ENCODE measurements at regions not wholly inside any gene's neighbourhood (a gene's known extent, or its start where the extent isn't known, plus 50 kb on each side); places are given as distances from the start of the nearest gene placed in this dataset.
A peak's percentile ranks its signal among the peaks of the same experiment; 100 is the strongest.

DNA sequence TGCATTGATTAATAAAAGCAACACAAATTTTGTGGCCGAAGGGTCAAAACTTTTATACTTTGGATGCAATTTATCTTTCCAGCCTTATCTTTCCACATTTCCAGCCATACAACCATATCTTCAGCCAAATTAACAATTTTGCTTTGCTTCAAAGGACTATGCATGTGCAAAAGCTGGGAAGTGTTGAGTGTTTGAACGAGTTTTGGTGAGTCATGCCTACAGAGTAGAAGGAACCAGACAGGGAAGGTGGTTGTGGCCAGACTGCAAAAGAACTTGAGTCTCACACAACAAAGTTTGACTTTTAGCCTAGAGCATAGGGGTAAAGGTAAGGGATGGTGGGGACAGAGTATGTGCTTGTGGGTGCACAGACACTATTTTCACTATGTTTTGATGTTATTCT lies 53.0 kb upstream of the GABRA2 start:
- no peak overlapping the region for H2AFZ ChIP-seq (ENCODE audit: low read length)
- BruUV-seq (replicated peaks), result no TSS peak
- intact Hi-C loops (cut with micrococcal nuclease), result no loop called here
- ATAC-seq (no peak), DNase-seq (peak; percentile 2)
- no peak overlapping the region for H3K9ac ChIP-seq (ENCODE audit: low read length)
- H3K4me2 ChIP-seq (ENCODE audit: low read length), result no peak overlapping the region
- ChIA-PET CTCF (no interaction called here), POLR2A (ENCODE audit: unreplicated experiment) (no interaction called here)
- H4K20me1 ChIP-seq (ENCODE audit: low read length), result no peaks in the 10 kb centered on the region
- H3K27ac ChIP-seq (ENCODE audit: low read length), result no peak overlapping the region
- no peaks in the 10 kb centered on the region for H3K9me3 ChIP-seq (ENCODE audit: low read length)
- no peaks in the 10 kb centered on the region for H3F3A ChIP-seq (ENCODE audit: low read length, unreplicated experiment)
- H3K9me2 ChIP-seq (replicated peaks; ENCODE audit: low read length), result no peaks in the 10 kb centered on the region
- no peak overlapping the region for H3K4me3 ChIP-seq (ENCODE audit: low read length)
- TF ChIP-seq EZH2phosphoT487 (IDR thresholded peaks at IDR 0.05; ENCODE audit: borderline replicate concordance, low read length) (no peak), EZH2 (IDR thresholded peaks at IDR 0.05; ENCODE audit: low read length, unreplicated experiment) (no peak)
- TF ChIP-seq, protein P1, sequence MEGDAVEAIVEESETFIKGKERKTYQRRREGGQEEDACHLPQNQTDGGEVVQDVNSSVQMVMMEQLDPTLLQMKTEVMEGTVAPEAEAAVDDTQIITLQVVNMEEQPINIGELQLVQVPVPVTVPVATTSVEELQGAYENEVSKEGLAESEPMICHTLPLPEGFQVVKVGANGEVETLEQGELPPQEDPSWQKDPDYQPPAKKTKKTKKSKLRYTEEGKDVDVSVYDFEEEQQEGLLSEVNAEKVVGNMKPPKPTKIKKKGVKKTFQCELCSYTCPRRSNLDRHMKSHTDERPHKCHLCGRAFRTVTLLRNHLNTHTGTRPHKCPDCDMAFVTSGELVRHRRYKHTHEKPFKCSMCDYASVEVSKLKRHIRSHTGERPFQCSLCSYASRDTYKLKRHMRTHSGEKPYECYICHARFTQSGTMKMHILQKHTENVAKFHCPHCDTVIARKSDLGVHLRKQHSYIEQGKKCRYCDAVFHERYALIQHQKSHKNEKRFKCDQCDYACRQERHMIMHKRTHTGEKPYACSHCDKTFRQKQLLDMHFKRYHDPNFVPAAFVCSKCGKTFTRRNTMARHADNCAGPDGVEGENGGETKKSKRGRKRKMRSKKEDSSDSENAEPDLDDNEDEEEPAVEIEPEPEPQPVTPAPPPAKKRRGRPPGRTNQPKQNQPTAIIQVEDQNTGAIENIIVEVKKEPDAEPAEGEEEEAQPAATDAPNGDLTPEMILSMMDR (conservative IDR thresholded peaks at IDR 0.05; ENCODE audit: low read depth, low read length), result no peak
- H3K36me3 ChIP-seq (ENCODE audit: low read depth, low read length), result no peaks in the 10 kb centered on the region
- H3K79me2 ChIP-seq (ENCODE audit: low read length), result no peaks in the 10 kb centered on the region
- H3K4me1 ChIP-seq (ENCODE audit: insufficient read depth, low read length), result no peaks in the 10 kb centered on the region
- H3K27me3 ChIP-seq (ENCODE audit: low read length), result no peaks in the 10 kb centered on the region

DNA sequence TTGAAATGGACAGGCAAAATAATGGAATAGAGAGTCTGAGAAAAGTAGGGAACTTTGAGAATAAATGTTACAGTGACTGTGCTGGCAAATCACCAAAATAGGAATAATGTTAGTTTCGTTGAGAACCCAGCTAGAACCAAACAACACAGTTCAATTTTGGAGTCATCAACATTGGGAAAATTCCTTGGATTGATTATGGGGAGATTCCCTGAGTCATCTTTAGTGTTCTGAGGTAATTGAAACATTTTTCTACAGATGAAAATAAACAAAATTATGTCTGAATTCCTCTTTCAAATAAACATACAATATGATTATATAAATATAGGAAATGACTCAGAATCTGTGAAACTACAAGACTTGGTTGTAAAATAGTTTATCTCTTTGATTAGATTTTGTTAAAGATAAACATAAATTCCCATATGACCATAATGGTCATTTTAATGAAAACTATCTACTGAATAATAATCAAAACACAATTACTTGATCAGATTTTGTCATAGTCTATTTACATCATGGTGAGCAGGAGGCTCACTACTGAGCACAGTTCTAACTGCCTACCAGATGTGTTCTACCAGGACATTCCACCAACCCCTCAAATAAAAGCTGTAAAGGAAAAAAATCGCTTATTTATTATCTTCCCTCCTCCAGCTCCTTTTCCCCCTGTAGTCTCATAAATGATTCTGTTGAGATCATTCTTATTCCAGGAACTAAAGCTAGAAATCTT lies 51.4 kb upstream of the GABRA2 start:
- H2AFZ ChIP-seq (ENCODE audit: low read length), result no peak overlapping the region
- H3K9ac ChIP-seq (ENCODE audit: low read length), result no peak overlapping the region
- H3F3A ChIP-seq (ENCODE audit: low read length, unreplicated experiment), result no peaks in the 10 kb centered on the region
- H3K4me1 ChIP-seq (ENCODE audit: insufficient read depth, low read length), result no peaks in the 10 kb centered on the region
- no peak overlapping the region for H3K27ac ChIP-seq (ENCODE audit: low read length)
- ChIA-PET CTCF (no interaction called here), POLR2A (ENCODE audit: unreplicated experiment) (no interaction called here)
- ATAC-seq (no peak), DNase-seq (no peak)
- no peaks in the 10 kb centered on the region for H3K9me2 ChIP-seq (replicated peaks; ENCODE audit: low read length)
- H3K27me3 ChIP-seq (ENCODE audit: low read length), result no peaks in the 10 kb centered on the region
- no peak overlapping the region for H3K4me2 ChIP-seq (ENCODE audit: low read length)
- no peaks in the 10 kb centered on the region for H3K9me3 ChIP-seq (ENCODE audit: low read length)
- intact Hi-C loops (cut with micrococcal nuclease), result no loop called here
- no peak overlapping the region for H3K4me3 ChIP-seq (ENCODE audit: low read length)
- BruUV-seq (replicated peaks), result no TSS peak
- no peaks in the 10 kb centered on the region for H3K79me2 ChIP-seq (ENCODE audit: low read length)
- TF ChIP-seq EZH2phosphoT487 (IDR thresholded peaks at IDR 0.05; ENCODE audit: borderline replicate concordance, low read length), result no peak
- TF ChIP-seq, protein P1 (conservative IDR thresholded peaks at IDR 0.05; ENCODE audit: low read depth, low read length), result no peak
- TF ChIP-seq EZH2 (IDR thresholded peaks at IDR 0.05; ENCODE audit: low read length, unreplicated experiment), result no peak
- H3K36me3 ChIP-seq (ENCODE audit: low read depth, low read length), result no peaks in the 10 kb centered on the region
- no peaks in the 10 kb centered on the region for H4K20me1 ChIP-seq (ENCODE audit: low read length)
